Vagina (tissue), 2 donors: ENCODE measurements at regions not wholly inside any gene's neighbourhood (a gene's known extent, or its start where the extent isn't known, plus 50 kb on each side); places are given as distances from the start of the nearest gene placed in this dataset.

Experiments
- DNase-seq, 2 donors: peaks; one replicate each; pipeline ENCODE4 v3.0.0-alpha.2; 2017; ENCODE audit errors: extremely low spot score in 2 of 2
- H3K27ac ChIP-seq: fragments of 200-600 bp; sonication (generic); one replicate; pipeline ENCODE4 v1.5.1; 2019
- H3K27me3 ChIP-seq: fragments of 200-600 bp; sonication (generic); one replicate; pipeline ENCODE4 v1.5.1; 2019
- H3K36me3 ChIP-seq, 2 donors: fragments of 200-600 bp; sonication (generic); one replicate each; pipeline ENCODE4 v1.5.1; 2017 to 2019
- H3K4me1 ChIP-seq: fragments of 200-600 bp; sonication (generic); one replicate; pipeline ENCODE4 v1.5.1; 2019
- H3K4me3 ChIP-seq, 2 donors: fragments of 200-600 bp; sonication (generic); 1 replicate in 1 of 2; 2 replicates in 1 of 2; pipeline ENCODE4 v1.5.1; 2016 to 2019
- H3K9me3 ChIP-seq: fragments of 200-600 bp; sonication (generic); one replicate; pipeline ENCODE4 v1.5.1; 2019
- POLR2A ChIP-seq, 2 donors: fragments of 450-650 bp; IDR thresholded peaks; one replicate each; pipeline ENCODE4 v1.6.1; 2017; ENCODE audit warnings: antibody characterized with exemption in 2 of 2, mild to moderate bottlenecking in 2 of 2, moderate library complexity in 2 of 2
- POLR2AphosphoS5 ChIP-seq, 2 donors: sonication (generic); formaldehyde crosslinking; IDR thresholded peaks; one replicate each; pipeline ENCODE4 v1.9.0; 2017; ENCODE audit warnings: antibody characterized with exemption in 2 of 2, mild to moderate bottlenecking in 2 of 2, low read depth in 1 of 2; ENCODE audit not compliant: insufficient read depth in 1 of 2
- intact Hi-C: fragments of 100-400 bp; cut with DNase I; formaldehyde crosslinking; loops from one replicate; pipeline ENCODE4 v1.15.1; 2023
- TF ChIP-seq, protein P1 (sequence below), 3 experiments: fragments of 450-650 bp in 2 of 3; fragments of 200-600 bp in 1 of 3; sonication (generic) in 1 of 3; IDR thresholded peaks; one replicate each; pipeline ENCODE4 v1.5.1; 2017 to 2019; ENCODE audit warnings: antibody characterized with exemption in 3 of 3, mild to moderate bottlenecking in 2 of 3, moderate library complexity in 2 of 3

DNA sequence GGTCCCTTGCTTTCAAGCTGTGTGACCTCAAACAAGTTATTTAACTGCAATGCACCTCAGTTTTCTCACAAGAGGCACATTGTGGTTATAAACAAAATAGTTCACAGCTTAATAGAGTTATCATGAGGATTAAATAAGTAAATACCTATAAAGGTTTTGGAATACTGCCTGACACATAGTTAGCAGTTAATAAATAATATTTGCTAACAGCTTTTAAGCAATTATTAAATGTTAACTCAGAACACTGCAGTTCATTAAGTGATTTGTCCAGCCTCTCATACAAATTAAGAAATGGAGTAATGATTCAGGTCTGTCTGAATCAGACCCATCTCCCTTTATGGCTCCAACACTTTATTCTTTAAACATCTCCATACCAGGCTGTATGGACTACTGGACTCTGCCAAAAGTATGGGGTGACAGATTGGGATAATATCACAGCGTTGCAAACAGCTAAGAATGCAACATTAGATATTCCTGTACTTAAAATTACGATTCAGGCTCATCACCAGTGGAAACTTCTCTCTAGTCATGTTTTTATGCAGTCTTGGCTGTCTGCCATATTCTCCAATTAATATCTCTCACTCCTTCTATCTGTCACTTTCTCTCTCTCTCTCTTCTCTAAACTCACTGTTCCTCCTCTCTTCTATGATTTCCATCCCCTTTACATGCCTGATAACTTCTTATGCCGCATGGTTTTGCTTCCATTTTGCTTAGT is 370.6 kb upstream of the UBE2E3 start:
- Histone ChIP-seq H3K27me3 (no peaks in the 10 kb centered on the region), H3K27ac (no peak overlapping the region), H3K36me3 (no peaks in the 10 kb centered on the region), H3K4me3 (no peak overlapping the region), H3K4me1 (no peaks in the 10 kb centered on the region), H3K9me3 (no peaks in the 10 kb centered on the region)
- no peak for TF ChIP-seq POLR2AphosphoS5 (IDR thresholded peaks at IDR 0.05; ENCODE audit: insufficient read depth in 1 of 2, low read depth in 1 of 2)
- no peak for TF ChIP-seq POLR2A (IDR thresholded peaks at IDR 0.05)
- TF ChIP-seq, protein P1, sequence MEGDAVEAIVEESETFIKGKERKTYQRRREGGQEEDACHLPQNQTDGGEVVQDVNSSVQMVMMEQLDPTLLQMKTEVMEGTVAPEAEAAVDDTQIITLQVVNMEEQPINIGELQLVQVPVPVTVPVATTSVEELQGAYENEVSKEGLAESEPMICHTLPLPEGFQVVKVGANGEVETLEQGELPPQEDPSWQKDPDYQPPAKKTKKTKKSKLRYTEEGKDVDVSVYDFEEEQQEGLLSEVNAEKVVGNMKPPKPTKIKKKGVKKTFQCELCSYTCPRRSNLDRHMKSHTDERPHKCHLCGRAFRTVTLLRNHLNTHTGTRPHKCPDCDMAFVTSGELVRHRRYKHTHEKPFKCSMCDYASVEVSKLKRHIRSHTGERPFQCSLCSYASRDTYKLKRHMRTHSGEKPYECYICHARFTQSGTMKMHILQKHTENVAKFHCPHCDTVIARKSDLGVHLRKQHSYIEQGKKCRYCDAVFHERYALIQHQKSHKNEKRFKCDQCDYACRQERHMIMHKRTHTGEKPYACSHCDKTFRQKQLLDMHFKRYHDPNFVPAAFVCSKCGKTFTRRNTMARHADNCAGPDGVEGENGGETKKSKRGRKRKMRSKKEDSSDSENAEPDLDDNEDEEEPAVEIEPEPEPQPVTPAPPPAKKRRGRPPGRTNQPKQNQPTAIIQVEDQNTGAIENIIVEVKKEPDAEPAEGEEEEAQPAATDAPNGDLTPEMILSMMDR (IDR thresholded peaks at IDR 0.05), result no peak
- intact Hi-C loops, result no loop called here
- DNase-seq, result no peak

DNA sequence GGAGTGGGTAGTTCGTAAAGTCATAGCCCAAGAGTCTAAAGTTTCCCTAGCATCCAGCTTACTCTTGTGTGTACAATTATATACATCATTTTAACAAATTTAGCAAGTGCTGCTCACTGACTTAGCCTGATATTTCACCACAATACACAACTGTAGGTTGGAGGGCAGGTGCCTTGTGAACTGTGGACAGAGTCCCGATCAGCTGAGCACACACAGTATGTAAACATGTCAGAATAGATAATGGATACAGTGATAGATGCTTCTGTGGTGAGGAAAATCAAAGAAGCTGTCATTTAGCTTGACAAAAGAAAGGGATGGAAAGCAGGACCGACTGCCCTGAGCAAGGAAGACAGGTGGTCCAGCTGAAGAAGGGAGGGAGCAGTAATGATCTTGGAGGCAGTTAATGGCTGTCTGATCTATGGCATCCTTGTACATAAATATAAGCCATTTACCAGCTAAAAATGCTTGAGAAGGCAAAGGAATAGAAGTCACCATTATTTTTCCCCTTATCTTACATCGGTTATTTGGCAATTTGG is 372.8 kb upstream of the UBE2E3 start:
- TF ChIP-seq, protein P1 (IDR thresholded peaks at IDR 0.05), result no peak
- no peak for TF ChIP-seq POLR2A (IDR thresholded peaks at IDR 0.05)
- TF ChIP-seq POLR2AphosphoS5 (IDR thresholded peaks at IDR 0.05; ENCODE audit: insufficient read depth in 1 of 2, low read depth in 1 of 2), result no peak
- no peaks in the 10 kb centered on the region for H3K9me3 ChIP-seq
- no peak for DNase-seq
- H3K27me3 ChIP-seq, result no peaks in the 10 kb centered on the region
- intact Hi-C loops, result no loop called here
- H3K27ac ChIP-seq, result no peak overlapping the region
- no peak overlapping the region for H3K4me3 ChIP-seq
- no peaks in the 10 kb centered on the region for H3K4me1 ChIP-seq
- no peaks in the 10 kb centered on the region for H3K36me3 ChIP-seq

DNA sequence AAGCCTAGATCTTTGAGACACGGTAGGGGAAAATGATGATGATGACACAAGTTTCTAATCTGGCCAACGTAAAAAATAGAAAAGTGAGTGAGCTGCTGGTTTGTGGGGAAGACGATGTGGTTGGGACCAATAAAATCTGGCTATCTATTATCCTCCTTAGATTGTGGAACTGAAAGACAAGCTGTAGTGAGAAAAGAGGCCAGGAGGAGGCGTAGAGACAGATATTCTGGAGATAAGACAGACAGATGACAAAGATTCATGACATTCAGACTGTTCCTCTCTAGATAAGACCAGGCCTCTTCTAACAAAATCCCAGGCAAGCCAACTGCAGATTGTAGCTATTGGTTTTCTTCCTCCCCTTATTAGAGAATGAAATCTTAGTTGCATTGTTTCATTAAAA is 376.3 kb upstream of the UBE2E3 start:
- Histone ChIP-seq H3K27ac (no peak overlapping the region), H3K4me3 (no peak overlapping the region), H3K9me3 (no peaks in the 10 kb centered on the region), H3K4me1 (no peaks in the 10 kb centered on the region), H3K27me3 (no peaks in the 10 kb centered on the region), H3K36me3 (no peaks in the 10 kb centered on the region)
- TF ChIP-seq POLR2A (IDR thresholded peaks at IDR 0.05), result no peak
- intact Hi-C loops, result no loop called here
- DNase-seq, result no peak

DNA sequence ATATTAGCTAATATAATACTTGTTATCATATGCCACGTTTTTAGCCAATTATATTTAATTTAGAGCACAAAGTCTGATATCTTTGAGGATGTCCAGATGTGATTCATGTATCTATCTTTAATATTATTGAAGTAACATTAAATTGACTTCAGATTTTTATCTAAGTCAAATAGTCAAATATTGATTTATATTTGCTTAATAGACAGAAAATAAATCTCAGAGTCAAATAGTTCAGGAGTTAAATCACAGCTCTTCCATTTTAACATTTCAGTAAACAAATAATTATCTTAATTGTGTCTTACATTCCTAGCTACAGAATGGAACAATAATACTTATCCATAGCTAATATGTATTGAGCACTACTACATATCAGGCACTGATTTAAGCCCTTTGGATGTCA is 379.4 kb upstream of the UBE2E3 start:
- intact Hi-C loops, result no loop called here
- Histone ChIP-seq H3K9me3 (no peaks in the 10 kb centered on the region), H3K27me3 (no peaks in the 10 kb centered on the region), H3K4me3 (no peak overlapping the region), H3K27ac (no peak overlapping the region), H3K4me1 (no peaks in the 10 kb centered on the region), H3K36me3 (no peaks in the 10 kb centered on the region)
- DNase-seq, result no peak
- TF ChIP-seq POLR2A (IDR thresholded peaks at IDR 0.05), result no peak
- TF ChIP-seq, protein P1 (IDR thresholded peaks at IDR 0.05), result no peak
- no peak for TF ChIP-seq POLR2AphosphoS5 (IDR thresholded peaks at IDR 0.05; ENCODE audit: insufficient read depth in 1 of 2, low read depth in 1 of 2)

DNA sequence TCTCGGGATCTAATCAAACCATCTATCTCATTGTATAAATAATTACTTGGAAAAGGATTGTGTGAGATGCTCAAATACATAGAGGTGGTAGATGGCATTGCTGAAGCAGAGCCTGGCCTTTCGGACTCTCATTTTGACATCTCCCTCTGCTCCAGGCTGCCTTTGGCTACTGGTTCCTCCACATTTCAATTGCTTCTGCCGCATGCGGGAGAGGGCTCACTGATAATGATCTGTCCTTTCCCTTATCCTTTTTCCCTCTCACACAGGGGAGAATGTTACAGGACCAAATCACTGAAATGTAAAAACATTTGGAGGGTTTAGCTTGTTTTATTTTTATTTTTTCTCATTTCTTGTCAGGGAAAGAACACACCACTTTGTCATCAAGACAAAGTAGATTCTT is 380.6 kb upstream of the UBE2E3 start:
- no peak overlapping the region for H3K4me3 ChIP-seq
- H3K4me1 ChIP-seq, result no peaks in the 10 kb centered on the region
- intact Hi-C loops, result no loop called here
- TF ChIP-seq, protein P1 (IDR thresholded peaks at IDR 0.05), result no peak
- TF ChIP-seq POLR2A (IDR thresholded peaks at IDR 0.05) (no peak), POLR2AphosphoS5 (IDR thresholded peaks at IDR 0.05; ENCODE audit: insufficient read depth in 1 of 2, low read depth in 1 of 2) (no peak)
- DNase-seq, result no peak
- H3K9me3 ChIP-seq, result no peaks in the 10 kb centered on the region
- no peak overlapping the region for H3K27ac ChIP-seq
- no peaks in the 10 kb centered on the region for H3K36me3 ChIP-seq
- H3K27me3 ChIP-seq, result no peaks in the 10 kb centered on the region
